GM18520 (cell line): ENCODE measurements at regions not wholly inside any gene's neighbourhood (a gene's known extent, or its start where the extent isn't known, plus 50 kb on each side); places are given as distances from the start of the nearest gene placed in this dataset.
"Not testable (repeated sequence)": the region's sequence is repeated elsewhere in the genome, so short reads cannot be mapped to it uniquely, and the experiment has no call there.

Experiments
- ATAC-seq: cut with Tn5 transposase; IDR thresholded peaks from one replicate; pipeline ENCODE4 v1.9.1; 2021; ENCODE audit not compliant: unreplicated experiment

GRCh38 chrX:109874548-109874947 is 128.4 kb upstream of the TMEM164 start:
- no peak for ATAC-seq

GRCh38 chrX:109875831-109876230 is 127.1 kb upstream of the TMEM164 start:
- ATAC-seq, result no peak

GRCh38 chrX:109878236-109878635 is 124.7 kb upstream of the TMEM164 start:
- no peak for ATAC-seq

- ATAC-seq, result no peak
Measured at GRCh38 chrX:109879991-109880390, 122.9 kb upstream of the TMEM164 start.

GRCh38 chrX:109880629-109881028 is 122.3 kb upstream of the TMEM164 start:
- ATAC-seq, result peak; percentile 92

GRCh38 chrX:109886122-109886761 is 116.7 kb upstream of the TMEM164 start:
- ATAC-seq, result no peak

- ATAC-seq, result no peak
Measured at GRCh38 chrX:109889289-109890006, 113.5 kb upstream of the TMEM164 start.

GRCh38 chrX:109890300-109890699 is 112.6 kb upstream of the TMEM164 start:
- ATAC-seq, result no peak

GRCh38 chrX:109890910-109891502 is 111.9 kb upstream of the TMEM164 start:
- ATAC-seq, result no peak

- not testable (repeated sequence) for ATAC-seq
Measured at GRCh38 chrX:109896024-109896423, 106.9 kb upstream of the TMEM164 start.

- no peak for ATAC-seq
Measured at GRCh38 chrX:109902665-109903064, 100.2 kb upstream of the TMEM164 start.

- ATAC-seq, result no peak
Measured at GRCh38 chrX:109911046-109911445, 91.9 kb upstream of the TMEM164 start.

GRCh38 chrX:109912993-109913392 is 89.9 kb upstream of the TMEM164 start:
- not testable (repeated sequence) for ATAC-seq

- ATAC-seq, result no peak
Measured at GRCh38 chrX:109914114-109914849, 88.6 kb upstream of the TMEM164 start.

- ATAC-seq, result no peak
Measured at GRCh38 chrX:109918753-109919152, 84.2 kb upstream of the TMEM164 start.

GRCh38 chrX:109920325-109920724 is 82.6 kb upstream of the TMEM164 start:
- no peak for ATAC-seq

- no peak for ATAC-seq
Measured at GRCh38 chrX:109920868-109921267, 82.0 kb upstream of the TMEM164 start.

GRCh38 chrX:109922190-109922589 is 80.7 kb upstream of the TMEM164 start:
- no peak for ATAC-seq

- not testable (repeated sequence) for ATAC-seq
Measured at GRCh38 chrX:109925003-109925402, 77.9 kb upstream of the TMEM164 start.

GRCh38 chrX:109925656-109926055 is 77.3 kb upstream of the TMEM164 start:
- ATAC-seq, result no peak

GRCh38 chrX:109926118-109926517 is 76.8 kb upstream of the TMEM164 start:
- no peak for ATAC-seq
